CD4-positive, alpha-beta T cell treated with Interleukin-6 at 100 ng/mL for 8 hours (primary cell): ENCODE measurements at regions not wholly inside any gene's neighbourhood (a gene's known extent, or its start where the extent isn't known, plus 50 kb on each side); places are given as distances from the start of the nearest gene placed in this dataset.

Source experiments
- DNase-seq: peaks from one replicate; pipeline ENCODE4 v3.0.0-alpha.2; 2020; ENCODE audit warnings: mixed read lengths, low spot score

DNA sequence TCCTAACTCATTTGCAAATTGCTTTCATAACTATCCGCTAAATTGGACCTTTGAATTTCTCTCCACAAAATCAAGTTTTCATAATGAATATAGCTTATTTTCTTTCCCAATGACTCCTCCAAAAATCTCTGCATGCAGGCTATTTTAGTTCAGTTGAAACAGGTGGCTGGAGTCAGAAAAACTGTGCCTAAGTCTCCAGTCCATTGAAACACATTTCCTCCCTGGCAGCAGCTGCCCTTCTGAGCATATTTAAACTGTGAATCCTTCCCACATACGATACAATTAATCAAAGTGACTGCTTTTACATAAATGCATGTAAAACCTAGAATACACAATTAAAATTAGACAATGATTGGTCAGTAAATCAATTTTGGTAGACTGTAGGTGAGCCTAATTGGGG, 344.6 kb upstream of the MARCKS start:
- DNase-seq, result no peak

- DNase-seq, result no peak
Observed at GRCh38 chr6:113513086-113513485, 344.1 kb upstream of the MARCKS start.

DNA sequence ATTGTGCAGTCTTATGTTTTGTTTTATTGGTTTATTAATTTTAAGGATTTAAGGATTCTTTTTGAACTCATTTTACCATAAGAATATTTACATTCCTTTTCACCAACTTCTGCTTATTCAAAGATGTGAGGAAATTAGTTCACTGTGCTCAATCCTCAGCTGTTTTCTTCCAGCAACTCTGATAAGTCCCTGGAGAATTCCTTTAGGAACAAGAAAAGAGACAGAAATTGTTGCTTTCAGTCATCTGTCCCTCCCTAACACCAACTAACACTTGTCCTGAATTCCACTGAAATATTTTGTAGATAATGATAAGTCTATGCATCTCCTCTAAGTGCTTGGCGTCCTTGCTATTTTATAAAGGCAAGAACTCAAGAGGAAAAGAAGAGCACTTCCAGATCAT, 334.8 kb upstream of the MARCKS start:
- DNase-seq, result no peak

DNA sequence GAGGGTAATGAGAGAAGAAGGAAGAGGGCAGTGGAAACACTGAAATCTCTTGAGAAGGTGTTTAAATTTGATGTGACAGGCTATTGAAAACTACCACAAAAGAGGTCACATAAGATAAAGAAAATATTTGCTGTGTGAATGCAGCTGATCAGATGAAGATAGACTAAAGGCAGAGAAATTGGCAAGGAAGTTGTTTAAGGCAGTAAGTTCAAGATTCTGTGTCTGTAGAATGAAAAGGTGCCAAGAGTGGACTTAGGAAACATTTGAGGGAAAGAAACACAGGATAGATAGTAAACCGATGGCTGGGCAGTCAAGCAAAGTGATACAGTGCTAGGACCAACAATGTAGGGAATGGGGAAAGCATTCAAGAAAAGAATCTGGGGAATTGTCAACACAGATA, 332.3 kb upstream of the MARCKS start:
- no peak for DNase-seq

GRCh38 chr6:113526553-113526952, 330.6 kb upstream of the MARCKS start:
- DNase-seq, result no peak

DNA sequence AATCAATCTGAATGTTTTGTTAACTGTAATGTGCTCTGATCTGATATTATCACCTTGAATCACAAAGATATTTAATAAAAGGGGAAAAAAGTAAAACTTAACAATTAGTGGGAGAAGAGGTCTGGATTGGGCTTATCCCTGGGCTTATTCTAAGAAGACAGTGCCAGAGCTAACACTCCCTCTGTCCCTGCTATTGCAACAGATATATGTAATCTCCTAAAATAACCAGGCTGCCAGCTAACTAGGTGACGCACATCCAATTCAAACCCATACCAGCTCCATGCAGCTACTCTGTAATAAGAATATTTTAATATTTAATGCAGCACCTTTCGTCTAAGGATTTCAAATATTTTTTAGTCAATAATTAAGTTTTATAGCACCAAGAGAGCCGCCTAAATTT, 330.1 kb upstream of the MARCKS start:
- no peak for DNase-seq

GRCh38 chr6:113528111-113528510, 329.0 kb upstream of the MARCKS start:
- no peak for DNase-seq

DNA sequence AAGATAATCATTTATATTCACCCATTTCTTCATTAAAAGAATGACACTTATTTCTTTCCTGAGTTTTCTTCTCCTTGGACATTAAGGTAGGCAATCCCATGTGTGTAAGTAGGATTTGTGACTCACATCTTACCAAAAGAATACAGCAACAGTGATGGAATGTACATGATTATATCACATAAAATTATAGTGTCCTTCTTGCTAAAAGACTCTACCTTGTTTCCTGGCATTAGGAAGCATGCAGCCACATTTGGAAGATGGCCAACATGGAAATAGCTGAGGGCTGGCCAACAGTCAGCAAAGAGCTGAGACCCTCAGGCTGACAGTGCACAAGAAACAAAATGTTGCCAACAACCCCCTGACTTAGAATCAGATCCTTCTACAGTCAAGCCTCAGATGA, 327.9 kb upstream of the MARCKS start:
- DNase-seq, result no peak

DNA sequence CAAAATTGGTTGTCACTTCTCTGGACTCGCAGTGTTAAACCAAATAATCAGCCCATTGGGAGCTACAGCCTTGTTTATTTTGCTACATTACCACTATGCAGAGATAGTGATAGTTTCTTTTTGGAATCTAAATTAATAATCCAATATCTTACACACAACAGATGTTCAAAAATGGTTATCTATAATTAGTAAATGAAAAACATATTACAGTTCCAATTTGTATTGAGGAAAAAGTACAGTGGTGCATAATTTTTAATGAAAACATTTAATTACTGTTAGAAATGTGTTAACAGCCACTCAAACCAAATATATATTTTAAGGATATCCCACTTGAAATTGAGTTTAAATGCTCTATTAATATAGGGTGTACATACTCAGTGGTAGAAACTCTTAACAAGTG, 327.3 kb upstream of the MARCKS start:
- no peak for DNase-seq

DNA sequence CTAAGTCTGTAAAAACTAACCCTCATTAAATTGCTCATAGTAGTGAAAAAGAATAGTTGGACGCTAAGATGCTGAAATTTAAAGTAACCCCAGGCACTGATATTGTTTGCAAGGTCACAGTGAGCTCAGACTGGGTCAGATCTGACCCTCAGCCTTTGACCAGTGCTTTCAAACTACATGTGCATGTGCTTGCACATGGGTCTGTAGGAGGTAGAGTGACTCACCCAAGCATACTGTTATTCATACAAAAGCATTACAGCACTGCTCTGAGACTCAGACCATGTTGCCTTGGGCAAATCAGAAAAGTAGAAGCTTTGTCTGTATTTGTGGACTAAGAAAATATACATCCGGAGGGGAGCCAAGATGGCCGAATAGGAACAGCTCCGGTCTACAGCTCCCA, 326.4 kb upstream of the MARCKS start:
- no peak for DNase-seq

DNA sequence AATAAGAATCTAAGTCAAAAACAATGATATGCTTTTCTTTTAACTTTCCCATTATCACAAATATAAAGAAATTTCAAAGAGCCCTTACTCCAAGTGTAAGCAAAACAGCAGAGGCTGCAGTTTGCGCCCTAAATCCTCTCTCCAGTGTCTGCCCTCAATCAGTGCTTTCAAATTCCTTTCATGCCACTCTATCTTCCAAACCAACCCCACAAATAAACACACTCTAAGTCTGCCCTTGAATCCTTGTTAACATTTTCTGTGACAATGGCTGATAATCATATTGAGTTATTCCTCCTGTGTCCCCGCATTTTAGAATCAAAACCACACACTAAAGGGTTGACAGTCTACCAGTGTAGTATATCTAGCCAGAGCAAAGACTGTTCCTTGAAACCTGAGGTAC, 317.9 kb upstream of the MARCKS start:
- no peak for DNase-seq

GRCh38 chr6:113539623-113540022, 317.5 kb upstream of the MARCKS start:
- no peak for DNase-seq

- no peak for DNase-seq
Observed at GRCh38 chr6:113540466-113540865, 316.7 kb upstream of the MARCKS start.

GRCh38 chr6:113551168-113551567, 306.0 kb upstream of the MARCKS start:
- DNase-seq, result no peak

- no peak for DNase-seq
Observed at GRCh38 chr6:113556775-113557174, 300.4 kb upstream of the MARCKS start.

DNA sequence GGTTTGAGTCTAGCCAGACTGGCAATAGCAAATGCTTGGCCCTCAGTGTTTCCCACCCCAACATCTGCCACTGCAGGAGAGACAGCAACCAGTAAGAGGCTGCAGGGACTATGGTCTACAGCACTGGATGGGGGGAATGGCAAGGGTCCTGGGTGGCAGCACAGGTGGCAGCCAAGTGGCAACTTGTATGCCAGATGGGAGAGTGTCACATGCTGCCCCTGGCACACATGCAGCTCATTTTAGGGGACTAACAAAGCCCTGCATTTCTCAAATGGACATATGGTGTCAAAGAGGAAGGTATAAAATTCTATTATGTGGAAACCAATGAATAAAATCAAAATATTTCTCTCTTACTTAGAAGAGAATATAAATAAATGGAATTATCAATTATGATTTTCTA, 298.7 kb upstream of the MARCKS start:
- DNase-seq, result no peak

DNA sequence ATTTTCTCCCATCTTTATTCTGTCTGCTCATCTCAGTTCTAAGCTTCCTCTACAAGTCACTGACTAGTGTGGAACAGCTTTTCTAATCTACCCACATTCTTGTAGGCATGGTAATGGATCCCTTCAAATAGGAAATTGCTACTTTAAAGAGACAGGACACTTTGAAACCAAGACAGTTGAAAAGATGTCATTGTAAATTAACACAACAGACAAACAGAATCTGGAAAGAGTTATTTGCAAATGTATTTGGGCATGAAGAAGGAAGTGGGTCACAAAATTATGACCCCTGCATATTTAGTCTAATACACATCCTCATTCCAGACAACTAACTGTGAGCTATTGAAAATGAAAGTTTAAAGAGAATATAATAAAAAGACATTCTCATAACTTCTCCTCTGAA, 298.2 kb upstream of the MARCKS start:
- DNase-seq, result no peak

DNA sequence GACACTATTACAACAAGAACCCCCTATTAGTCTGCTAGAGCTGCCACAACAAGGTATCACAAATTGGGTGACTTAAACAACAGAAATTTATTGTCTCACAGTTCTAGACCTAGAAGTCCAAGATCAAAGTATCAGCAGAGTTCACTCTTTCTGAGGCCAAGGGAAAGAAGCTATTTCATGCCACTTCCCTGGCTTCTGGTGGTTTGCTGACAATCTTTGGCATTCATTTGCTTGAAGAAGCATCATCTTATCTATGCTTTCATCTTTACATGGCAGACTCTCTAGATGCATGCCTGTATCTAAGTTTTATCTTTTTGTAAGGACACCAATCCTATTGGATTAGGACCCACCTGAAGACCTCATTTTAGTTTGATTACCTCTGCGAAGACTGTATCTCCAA, 296.8 kb upstream of the MARCKS start:
- DNase-seq, result no peak

- DNase-seq, result no peak
Observed at GRCh38 chr6:113560908-113561307, 296.2 kb upstream of the MARCKS start.

- no peak for DNase-seq
Observed at GRCh38 chr6:113562248-113562647, 294.9 kb upstream of the MARCKS start.

DNA sequence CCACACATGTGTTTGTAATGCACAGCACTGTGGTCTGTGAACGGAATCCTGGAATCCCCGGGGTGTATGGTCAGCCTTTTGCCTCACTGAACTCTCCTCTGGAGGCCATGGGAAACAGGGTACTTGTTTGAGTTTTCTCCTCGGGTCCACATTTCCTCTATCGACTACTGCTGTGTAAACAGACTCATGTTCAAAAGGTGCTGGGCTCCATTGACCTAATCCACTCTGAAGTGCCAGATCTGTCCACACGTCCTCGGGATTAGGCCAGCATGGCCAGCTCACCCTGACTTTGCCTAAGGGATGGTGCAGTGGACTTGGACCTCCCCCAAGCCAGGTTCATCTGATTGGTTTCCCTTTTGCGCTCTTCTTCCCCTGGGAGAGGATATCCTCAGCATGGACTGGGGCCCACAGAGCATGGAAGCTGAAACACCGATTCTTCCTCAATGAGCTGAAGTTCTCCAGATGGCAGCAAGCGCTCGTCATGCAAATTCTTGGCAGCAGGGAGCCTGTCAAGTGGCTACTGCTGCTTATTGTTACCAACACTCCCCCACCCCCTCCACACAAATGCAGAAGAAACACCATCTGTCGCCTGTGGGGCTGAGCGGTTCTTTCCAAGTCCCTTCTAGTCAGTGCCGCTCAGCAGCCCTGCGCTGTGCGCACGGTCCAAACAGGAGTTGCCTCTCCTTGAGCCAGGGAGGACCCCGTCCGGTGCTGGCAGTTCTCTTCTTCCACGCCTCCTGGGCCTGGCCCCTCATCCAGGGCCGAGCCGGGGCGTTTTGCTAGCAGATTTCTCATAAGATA, 292.6 kb upstream of the MARCKS start:
- DNase-seq, result no peak

GRCh38 chr6:113565306-113565705, 291.8 kb upstream of the MARCKS start:
- no peak for DNase-seq

DNA sequence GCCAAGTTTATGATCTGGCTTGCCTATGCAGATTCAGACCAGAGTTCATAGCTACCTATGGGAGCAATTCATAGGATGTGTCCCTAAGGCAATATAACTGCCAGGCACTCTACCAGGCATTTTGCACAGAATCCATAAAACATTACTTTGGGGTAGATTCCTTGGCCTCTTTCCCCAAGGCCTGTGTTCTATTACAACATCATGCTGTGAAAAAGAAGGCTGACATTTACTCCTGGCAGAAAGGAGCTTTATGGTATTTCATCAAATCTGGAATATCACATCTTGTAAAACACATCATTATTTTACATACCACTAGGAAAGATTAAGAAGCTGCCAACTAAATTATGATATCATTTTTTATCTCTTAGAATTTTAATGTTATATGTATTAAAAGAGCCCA, 287.0 kb upstream of the MARCKS start:
- no peak for DNase-seq

DNA sequence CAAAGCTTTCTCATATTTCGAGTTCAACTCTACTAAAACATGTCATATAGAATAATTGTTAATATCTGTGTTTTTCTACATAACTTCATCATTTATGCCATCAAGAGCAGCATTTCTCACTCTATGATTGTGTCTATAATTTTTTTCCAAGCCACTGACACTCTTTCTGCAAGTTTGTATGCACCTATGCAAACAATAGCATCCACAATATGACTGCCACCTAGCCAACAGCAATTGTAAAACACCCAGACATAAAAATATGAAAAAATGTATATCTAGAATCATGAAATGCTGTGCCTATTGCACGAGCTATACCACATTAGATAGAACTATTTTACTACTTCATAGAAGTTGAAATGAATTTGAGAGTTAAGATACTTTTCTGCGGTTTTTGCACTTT, 286.5 kb upstream of the MARCKS start:
- DNase-seq, result no peak

DNA sequence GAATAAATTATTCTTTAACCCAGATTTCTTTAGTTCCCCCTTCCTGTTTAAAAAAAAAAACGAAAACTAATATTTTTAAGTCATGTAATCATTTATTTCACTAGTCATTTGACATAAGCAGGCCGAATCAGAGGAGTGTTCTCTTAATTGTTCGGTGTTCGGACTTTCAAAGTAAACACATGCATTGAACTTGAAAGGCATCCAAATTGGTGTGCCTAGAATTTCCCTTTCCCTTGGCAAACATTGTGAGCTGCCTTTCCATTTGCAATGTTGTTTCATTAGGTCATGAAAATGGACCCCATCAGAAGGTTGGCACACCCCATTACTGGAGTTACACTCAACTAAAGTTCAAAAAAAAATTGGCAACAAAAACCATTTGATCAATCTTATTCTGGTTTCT, 283.0 kb upstream of the MARCKS start:
- no peak for DNase-seq
